ENCODE measurements at regions not wholly inside any gene's neighbourhood (a gene's known extent, or its start where the extent isn't known, plus 50 kb on each side); places are given as distances from the start of the nearest gene placed in this dataset.

DNA sequence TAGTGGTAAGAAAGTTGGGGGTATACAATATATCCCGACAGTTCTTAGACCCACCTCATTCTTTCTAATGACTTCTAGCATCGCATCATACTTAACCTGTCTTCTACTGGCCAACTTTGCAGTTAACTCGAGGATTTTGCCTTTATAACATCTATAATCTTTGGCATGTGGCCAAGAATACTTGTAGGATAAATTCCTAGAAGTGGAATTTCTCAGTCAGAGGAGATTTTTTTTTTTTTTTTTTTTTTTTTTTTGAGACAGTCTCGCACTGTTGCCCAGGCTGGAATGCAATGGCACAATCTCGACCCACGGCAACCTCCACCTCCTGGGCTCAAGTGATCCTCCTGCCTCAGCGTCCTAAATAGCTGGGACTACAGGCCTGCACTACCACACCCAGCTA lies 253.5 kb downstream of the MRTFB start (continued):
- TF ChIP-seq, protein P1, sequence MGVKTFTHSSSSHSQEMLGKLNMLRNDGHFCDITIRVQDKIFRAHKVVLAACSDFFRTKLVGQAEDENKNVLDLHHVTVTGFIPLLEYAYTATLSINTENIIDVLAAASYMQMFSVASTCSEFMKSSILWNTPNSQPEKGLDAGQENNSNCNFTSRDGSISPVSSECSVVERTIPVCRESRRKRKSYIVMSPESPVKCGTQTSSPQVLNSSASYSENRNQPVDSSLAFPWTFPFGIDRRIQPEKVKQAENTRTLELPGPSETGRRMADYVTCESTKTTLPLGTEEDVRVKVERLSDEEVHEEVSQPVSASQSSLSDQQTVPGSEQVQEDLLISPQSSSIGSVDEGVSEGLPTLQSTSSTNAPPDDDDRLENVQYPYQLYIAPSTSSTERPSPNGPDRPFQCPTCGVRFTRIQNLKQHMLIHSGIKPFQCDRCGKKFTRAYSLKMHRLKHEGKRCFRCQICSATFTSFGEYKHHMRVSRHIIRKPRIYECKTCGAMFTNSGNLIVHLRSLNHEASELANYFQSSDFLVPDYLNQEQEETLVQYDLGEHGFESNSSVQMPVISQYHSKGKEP (tag by site-specific recombination; IDR thresholded peaks at IDR 0.05) = peak; percentile 70
- TF ChIP-seq ZNF544 (tag by site-specific recombination; IDR thresholded peaks at IDR 0.05) = peak; percentile 84
- no peak for TF ChIP-seq ZNF626 (tag by site-specific recombination; IDR thresholded peaks at IDR 0.05)
- 0 out of 2 replicates have a peak, but pooled peaks have one; percentile 27 for TF ChIP-seq ZNF184 (tag by site-specific recombination; IDR thresholded peaks at IDR 0.05)

DNA sequence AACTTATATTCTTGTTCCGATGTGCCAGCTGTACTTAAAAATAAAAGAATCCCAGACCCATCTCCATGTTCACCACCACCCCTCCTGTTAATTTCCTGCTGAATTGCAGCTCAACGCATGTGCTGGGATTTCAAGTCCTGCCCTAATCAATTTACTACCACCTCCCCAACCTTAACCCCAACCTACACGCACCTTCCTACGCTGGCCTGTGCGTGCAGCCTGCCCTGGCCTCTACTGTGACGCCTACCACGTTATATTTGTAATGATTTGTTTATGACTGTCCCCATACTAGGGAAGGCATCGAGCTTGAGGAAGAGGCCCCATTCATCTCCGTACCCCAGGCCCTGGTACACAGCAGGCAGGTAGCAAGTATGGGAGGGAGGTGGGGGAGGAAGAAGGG lies 251.1 kb downstream of the MRTFB start:
- Histone ChIP-seq H3K27ac (ENCODE audit: extremely low read depth, low read depth, low read length) (no peak overlapping the region), H3K9me3 (ENCODE audit: control insufficient read depth, insufficient read depth, low read depth, low read length) (no peaks in the 10 kb centered on the region), H3K4me1 (ENCODE audit: control insufficient read depth, insufficient read depth, low read length) (peaks cover 20% of the 10 kb centered on the region), H3K36me3 (ENCODE audit: control insufficient read depth in 2 of 2, insufficient read depth in 1 of 2, low read length in 2 of 2) (no peaks in the 10 kb centered on the region; a peak in 1 of 3 replicates), H3K4me3 (ENCODE audit: low read depth, low read length) (no peak overlapping the region)
- POLR2A ChIA-PET = no interaction called here
- CTCF ChIA-PET = no interaction called here
- no peak for TF ChIP-seq ZNF335 (tag by site-specific recombination; conservative IDR thresholded peaks at IDR 0.05)
- peak; percentile 85 for TF ChIP-seq EGR2 (tag by site-specific recombination; IDR thresholded peaks at IDR 0.05; ENCODE audit: low read depth)
- TF ChIP-seq ZFHX2 (tag by site-specific recombination; conservative IDR thresholded peaks at IDR 0.05) = peak; percentile 74

DNA sequence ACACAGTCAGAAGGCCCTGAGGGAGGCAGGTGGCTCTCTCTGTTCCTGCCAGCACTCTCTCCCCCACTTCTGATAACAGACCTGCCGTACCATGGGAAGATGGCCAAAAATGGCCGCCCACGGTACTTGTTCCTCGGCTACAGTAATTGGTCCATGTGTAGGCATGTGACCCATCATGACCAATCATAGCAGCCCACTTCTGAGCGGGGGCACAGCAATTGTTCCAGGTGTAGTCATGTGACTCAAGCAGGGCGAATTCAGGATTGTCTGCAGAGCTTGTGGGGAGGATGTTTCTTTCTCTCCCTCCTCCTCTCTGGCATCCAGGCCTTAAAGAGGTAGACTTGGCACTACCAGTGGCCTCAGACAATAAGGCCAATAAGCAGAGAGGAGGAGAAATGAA lies 250.4 kb downstream of the MRTFB start:
- peaks cover 19% of the 10 kb centered on the region for H3K4me1 ChIP-seq (ENCODE audit: control insufficient read depth, insufficient read depth, low read length)
- no peaks in the 10 kb centered on the region for H3K36me3 ChIP-seq (ENCODE audit: control insufficient read depth in 2 of 2, insufficient read depth in 1 of 2, low read length in 2 of 2)
- no peak overlapping the region for H3K4me3 ChIP-seq (ENCODE audit: low read depth, low read length)
- H3K9me3 ChIP-seq (ENCODE audit: control insufficient read depth, insufficient read depth, low read depth, low read length) = no peaks in the 10 kb centered on the region
- H3K27ac ChIP-seq (ENCODE audit: extremely low read depth, low read depth, low read length) = no peak overlapping the region
- CTCF ChIA-PET = no interaction called here
- POLR2A ChIA-PET = no interaction called here
- TF ChIP-seq ZFHX2 (tag by site-specific recombination; conservative IDR thresholded peaks at IDR 0.05) (peak; percentile 79), HOXA7 (CRISPR knock-in tag; IDR thresholded peaks at IDR 0.05; ENCODE audit: borderline replicate concordance) (no peak), ZIC2 (tag by site-specific recombination; IDR thresholded peaks at IDR 0.05) (no peak), TCF7L2 (IDR thresholded peaks at IDR 0.05; ENCODE audit: borderline replicate concordance, low read depth, low read length) (no peak), ZBTB17 (tag by site-specific recombination; IDR thresholded peaks at IDR 0.05) (peak; percentile 88), ZNF621 (tag by site-specific recombination; IDR thresholded peaks at IDR 0.05) (no peak), ZNF133 (tag by site-specific recombination; IDR thresholded peaks at IDR 0.05) (no peak), OVOL3 (tag by site-specific recombination; IDR thresholded peaks at IDR 0.05) (no peak), EGR2 (tag by site-specific recombination; IDR thresholded peaks at IDR 0.05; ENCODE audit: low read depth) (peak; percentile 60), ZNF121 (tag by site-specific recombination; IDR thresholded peaks at IDR 0.05) (no peak), ZNF791 (tag by site-specific recombination; IDR thresholded peaks at IDR 0.05) (no peak), ZNF211 (tag by site-specific recombination; IDR thresholded peaks at IDR 0.05; ENCODE audit: low read depth) (no peak), SP2 (tag by site-specific recombination; IDR thresholded peaks at IDR 0.05) (peak; percentile 18; the same call in 1 of the 2 replicates)
- TF ChIP-seq, protein P2, sequence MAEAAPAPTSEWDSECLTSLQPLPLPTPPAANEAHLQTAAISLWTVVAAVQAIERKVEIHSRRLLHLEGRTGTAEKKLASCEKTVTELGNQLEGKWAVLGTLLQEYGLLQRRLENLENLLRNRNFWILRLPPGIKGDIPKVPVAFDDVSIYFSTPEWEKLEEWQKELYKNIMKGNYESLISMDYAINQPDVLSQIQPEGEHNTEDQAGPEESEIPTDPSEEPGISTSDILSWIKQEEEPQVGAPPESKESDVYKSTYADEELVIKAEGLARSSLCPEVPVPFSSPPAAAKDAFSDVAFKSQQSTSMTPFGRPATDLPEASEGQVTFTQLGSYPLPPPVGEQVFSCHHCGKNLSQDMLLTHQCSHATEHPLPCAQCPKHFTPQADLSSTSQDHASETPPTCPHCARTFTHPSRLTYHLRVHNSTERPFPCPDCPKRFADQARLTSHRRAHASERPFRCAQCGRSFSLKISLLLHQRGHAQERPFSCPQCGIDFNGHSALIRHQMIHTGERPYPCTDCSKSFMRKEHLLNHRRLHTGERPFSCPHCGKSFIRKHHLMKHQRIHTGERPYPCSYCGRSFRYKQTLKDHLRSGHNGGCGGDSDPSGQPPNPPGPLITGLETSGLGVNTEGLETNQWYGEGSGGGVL (tag by site-specific recombination; IDR thresholded peaks at IDR 0.05) = 0 out of 2 replicates have a peak, but pooled peaks have one; percentile 9
- TF ChIP-seq, protein P3, sequence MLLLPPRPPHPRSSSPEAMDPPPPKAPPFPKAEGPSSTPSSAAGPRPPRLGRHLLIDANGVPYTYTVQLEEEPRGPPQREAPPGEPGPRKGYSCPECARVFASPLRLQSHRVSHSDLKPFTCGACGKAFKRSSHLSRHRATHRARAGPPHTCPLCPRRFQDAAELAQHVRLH (tag by site-specific recombination; IDR thresholded peaks at IDR 0.05) = no peak

All from HEK293 (cell line).